ENCODE measurements at regions not wholly inside any gene's neighbourhood (a gene's known extent, or its start where the extent isn't known, plus 50 kb on each side); places are given as distances from the start of the nearest gene placed in this dataset.

GRCh38 chr2:220419647-220420046 lies 792.2 kb downstream of the SLC4A3 start (continued):
- no peak for TF ChIP-seq REST (IDR thresholded peaks at IDR 0.05; ENCODE audit: borderline replicate concordance)
- no peak for TF ChIP-seq REST (CRISPR knock-in tag; IDR thresholded peaks at IDR 0.05; ENCODE audit: low read depth)
- no peak for TF ChIP-seq ZFP1 (CRISPR knock-in tag; IDR thresholded peaks at IDR 0.05)
- no peak for TF ChIP-seq RFX5 (IDR thresholded peaks at IDR 0.05; ENCODE audit: low read depth, low read length)

- ATAC-seq: no peak
- no peak overlapping the region for H2AFZ ChIP-seq (ENCODE audit: low read depth, low read length)
- H3K4me2 ChIP-seq (ENCODE audit: insufficient read depth, low read length): no peak overlapping the region
- BruUV-seq (replicated peaks): no TSS peak
- no peaks in the 10 kb centered on the region for H3K9me3 ChIP-seq (replicated peaks; ENCODE audit: control insufficient read depth, insufficient read depth, low read depth, low read length)
- no peaks in the 10 kb centered on the region for H3K79me2 ChIP-seq (ENCODE audit: control insufficient read depth, insufficient read depth, low read length)
- no peak for DNase-seq (ENCODE audit: extremely low read depth in 1 of 4, low spot score in 3 of 4)
- no peak for FAIRE-seq
- in situ Hi-C loops (cut with MboI): no loop called here
- H3K4me3 ChIP-seq: no peak overlapping the region
- intact Hi-C loops (cut with micrococcal nuclease): no loop called here
- ChIA-PET CTCF (ENCODE audit: low intra/inter-chr PET ratio) (no interaction called here), POLR2A (no interaction called here)
- H3K36me3 ChIP-seq (ENCODE audit: control insufficient read depth, insufficient read depth, low read length): no peaks in the 10 kb centered on the region
- no peak overlapping the region for H3K9ac ChIP-seq (ENCODE audit: insufficient read depth in 1 of 2, low read depth in 2 of 2, low read length in 2 of 2)
- no peaks in the 10 kb centered on the region for H4K20me1 ChIP-seq (replicated peaks; ENCODE audit: control insufficient read depth, insufficient read depth, low read length)
- H3K27ac ChIP-seq (ENCODE audit: extremely low read depth, low read depth, low read length): no peak overlapping the region
- H3K4me1 ChIP-seq (replicated peaks in 1 of 2; ENCODE audit: control insufficient read depth in 2 of 2, insufficient read depth in 2 of 2, low read length in 2 of 2): no peaks in the 10 kb centered on the region
- H3K9me1 ChIP-seq (ENCODE audit: control insufficient read depth, insufficient read depth, low read length): no peaks in the 10 kb centered on the region
- H3K27me3 ChIP-seq (ENCODE audit: control insufficient read depth in 2 of 2, insufficient read depth in 2 of 2, low read length in 2 of 2): no peaks in the 10 kb centered on the region
- TF ChIP-seq, protein P1, sequence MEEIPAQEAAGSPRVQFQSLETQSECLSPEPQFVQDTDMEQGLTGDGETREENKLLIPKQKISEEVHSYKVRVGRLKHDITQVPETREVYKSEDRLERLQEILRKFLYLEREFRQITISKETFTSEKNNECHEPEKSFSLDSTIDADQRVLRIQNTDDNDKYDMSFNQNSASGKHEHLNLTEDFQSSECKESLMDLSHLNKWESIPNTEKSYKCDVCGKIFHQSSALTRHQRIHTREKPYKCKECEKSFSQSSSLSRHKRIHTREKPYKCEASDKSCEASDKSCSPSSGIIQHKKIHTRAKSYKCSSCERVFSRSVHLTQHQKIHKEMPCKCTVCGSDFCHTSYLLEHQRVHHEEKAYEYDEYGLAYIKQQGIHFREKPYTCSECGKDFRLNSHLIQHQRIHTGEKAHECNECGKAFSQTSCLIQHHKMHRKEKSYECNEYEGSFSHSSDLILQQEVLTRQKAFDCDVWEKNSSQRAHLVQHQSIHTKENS (CRISPR knock-in tag; IDR thresholded peaks at IDR 0.05): no peak
- TF ChIP-seq MEIS2 (IDR thresholded peaks at IDR 0.05; ENCODE audit: partially characterized antibody) (no peak), TSC22D4 (tag; IDR thresholded peaks at IDR 0.05) (no peak), ZNF197 (CRISPR knock-in tag; IDR thresholded peaks at IDR 0.05; ENCODE audit: low read depth) (no peak), SMAD4 (CRISPR knock-in tag; conservative IDR thresholded peaks at IDR 0.05) (no peak)
Observed at GRCh38 chr2:220420820-220421219, 793.4 kb downstream of the SLC4A3 start.

Data from K562 (cell line).